ENCODE measurements at regions not wholly inside any gene's neighbourhood (a gene's known extent, or its start where the extent isn't known, plus 50 kb on each side); places are given as distances from the start of the nearest gene placed in this dataset.

GRCh38 chr5:72565513-72566289 is 58.5 kb upstream of the ZNF366 start (continued):
- TF ChIP-seq CBX5 (IDR thresholded peaks at IDR 0.05; ENCODE audit: low read depth, low read length) (no peak), HDAC6 (IDR thresholded peaks at IDR 0.05; ENCODE audit: low read depth, low read length) (no peak), CEBPB (IDR thresholded peaks at IDR 0.05; ENCODE audit: low read depth, low read length) (no peak), CTBP2 (IDR thresholded peaks at IDR 0.05; ENCODE audit: borderline replicate concordance, insufficient read depth, insufficient read length, low read length) (no peak)

Measured in H1 (cell line).